NCI-H460 (cell line): ENCODE measurements at regions not wholly inside any gene's neighbourhood (a gene's known extent, or its start where the extent isn't known, plus 50 kb on each side); places are given as distances from the start of the nearest gene placed in this dataset.

Source experiments
- DNase-seq: peaks from one replicate; pipeline ENCODE4 v3.0.0-alpha.2; 2016; ENCODE audit warnings: low read depth; ENCODE audit errors: extremely low read depth

DNA sequence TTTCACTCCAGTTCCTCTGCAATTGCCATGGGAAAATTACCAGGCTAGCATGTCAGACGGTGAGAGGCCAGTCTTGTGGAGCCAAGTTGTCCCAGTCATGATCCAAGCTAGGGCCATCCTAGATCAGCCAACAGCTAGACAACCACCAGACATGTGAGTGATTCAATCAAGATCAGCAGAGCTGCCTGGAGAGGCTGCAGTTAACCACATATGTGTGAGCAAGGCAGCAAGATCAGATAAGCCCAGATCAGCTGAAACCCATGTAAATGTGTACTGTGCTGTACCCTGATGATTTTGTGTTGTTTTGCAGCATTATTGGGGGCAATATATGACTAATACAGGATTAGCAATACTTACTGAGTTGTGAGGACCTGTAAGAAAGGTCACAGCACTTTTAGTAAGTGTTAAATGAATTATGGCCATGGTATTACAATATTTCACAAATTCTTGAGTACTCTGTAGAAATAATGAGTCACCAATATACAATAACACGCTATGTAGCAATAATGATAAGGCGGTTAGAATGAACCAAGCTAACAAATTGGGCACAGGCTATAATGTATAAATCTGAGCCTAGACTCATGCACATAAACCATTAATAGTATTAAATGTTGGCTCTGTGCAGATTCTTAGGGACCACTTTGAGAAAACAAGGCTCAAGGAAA is 91.4 kb downstream of the SUDS3 start:
- no peak for DNase-seq

DNA sequence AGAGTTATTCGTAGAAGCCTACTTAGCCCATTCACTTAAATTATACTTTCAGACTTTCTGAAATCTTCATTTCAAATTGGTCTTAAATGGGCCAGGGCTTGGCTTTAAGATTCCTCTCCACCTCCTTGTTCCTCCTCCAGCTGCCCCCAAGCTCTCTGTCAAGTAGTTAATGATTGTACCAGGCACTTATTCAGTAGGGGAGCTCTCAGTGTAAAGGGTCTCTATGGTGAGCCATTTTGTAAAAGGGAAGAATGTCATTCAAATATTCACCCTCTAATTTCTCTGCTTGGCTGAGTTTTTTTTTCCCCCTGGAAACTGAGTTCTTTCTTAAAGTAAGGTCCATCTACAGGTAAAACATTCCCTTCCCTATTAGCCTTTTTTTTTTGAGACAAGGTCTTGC is 96.6 kb downstream of the SUDS3 start:
- no peak for DNase-seq

DNA sequence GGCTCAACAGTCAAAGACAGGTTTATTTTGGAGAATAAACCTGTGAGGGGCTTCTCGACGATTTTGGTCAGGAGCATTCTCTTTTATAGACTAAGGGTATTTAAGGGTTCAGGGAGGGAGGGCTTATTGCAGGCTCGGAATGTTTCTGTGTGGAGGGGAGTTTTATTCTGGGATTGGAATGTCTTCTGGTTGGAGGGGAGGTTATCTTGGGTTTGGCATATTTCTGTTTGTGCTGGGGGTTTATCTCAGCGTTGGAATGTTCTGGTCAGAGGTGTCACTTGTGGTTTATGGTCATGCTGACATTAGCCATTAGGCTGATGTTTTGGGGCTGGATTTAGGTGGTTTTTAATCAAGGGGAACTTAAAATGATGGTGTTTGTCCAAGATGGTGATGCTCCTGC is 103.9 kb downstream of the SUDS3 start:
- no peak for DNase-seq

DNA sequence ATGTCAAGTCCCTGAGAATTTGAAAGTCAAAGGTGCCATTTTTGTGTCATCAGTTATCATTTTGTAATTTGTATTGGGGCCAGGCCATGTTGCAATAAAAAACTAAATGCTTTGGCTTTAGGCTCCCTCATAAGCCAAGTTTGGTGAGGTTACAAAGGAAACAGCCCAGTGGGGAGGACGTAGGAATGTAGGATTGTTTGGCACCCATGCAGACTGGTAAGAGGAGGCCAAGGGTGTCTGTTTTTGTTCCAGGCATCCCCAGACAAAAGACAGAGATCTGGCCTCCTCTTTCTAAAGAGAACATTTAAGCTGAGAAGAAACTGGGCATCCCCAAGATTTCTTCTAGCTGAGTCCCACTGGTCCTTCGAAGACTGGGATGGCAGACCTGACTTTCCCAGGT is 111.7 kb downstream of the SUDS3 start:
- DNase-seq: no peak

DNA sequence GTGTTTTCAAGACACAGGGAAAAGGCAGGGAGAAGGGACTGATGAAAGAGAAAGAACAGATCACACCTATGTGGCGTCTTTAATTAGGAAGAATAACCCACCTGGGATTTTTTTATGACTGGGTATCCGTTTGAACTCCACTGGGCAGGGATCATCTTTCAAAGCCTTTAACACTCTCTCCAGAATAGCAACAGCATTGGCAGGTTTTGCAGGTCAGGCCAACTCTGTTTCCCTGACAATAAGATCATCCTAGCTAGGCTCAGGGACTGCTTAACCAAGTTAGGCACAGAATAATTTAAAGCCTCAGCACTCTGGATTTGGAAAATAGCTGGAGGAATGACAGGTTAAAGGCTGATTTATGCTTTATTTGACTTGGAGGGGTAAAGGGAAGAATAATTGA is 117.6 kb downstream of the SUDS3 start:
- DNase-seq: no peak

DNA sequence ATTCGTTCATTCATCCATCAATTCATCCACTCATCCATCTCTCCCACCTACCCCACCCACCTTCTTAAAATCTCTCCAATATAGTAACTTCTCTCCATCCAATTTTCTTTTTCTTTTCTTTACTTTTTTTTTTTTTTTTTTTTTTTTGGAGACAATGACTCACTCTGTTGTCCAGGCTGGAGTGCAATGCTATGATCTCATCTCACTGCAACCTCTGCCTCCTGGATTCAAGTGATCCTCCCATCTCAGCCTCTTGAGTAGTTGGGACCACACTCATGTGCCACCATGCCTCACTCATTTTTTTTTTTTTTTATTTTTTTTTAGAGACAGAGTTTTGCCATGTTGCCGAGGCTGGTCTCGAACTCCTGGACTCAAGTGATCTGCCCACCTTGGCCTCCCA is 118.4 kb downstream of the SUDS3 start:
- no peak for DNase-seq

DNA sequence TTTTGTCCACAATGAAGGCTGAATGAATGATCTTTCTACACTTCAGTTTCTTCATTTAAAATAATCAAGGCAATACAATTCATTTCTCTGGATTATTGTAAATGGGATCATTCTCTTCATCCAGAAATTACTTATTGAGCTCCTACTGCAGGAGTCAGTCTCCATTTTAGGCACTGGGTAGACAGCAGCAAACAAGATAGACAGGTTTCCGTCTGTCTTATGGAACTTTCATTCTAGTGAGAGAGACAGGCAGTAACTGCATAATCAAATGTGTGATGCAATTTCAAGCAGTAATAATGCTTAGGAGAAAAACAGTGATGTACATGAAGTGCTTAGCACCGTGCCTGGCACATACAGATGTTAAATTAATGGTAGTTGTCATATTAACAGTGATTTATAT is 118.9 kb downstream of the SUDS3 start:
- no peak for DNase-seq

DNA sequence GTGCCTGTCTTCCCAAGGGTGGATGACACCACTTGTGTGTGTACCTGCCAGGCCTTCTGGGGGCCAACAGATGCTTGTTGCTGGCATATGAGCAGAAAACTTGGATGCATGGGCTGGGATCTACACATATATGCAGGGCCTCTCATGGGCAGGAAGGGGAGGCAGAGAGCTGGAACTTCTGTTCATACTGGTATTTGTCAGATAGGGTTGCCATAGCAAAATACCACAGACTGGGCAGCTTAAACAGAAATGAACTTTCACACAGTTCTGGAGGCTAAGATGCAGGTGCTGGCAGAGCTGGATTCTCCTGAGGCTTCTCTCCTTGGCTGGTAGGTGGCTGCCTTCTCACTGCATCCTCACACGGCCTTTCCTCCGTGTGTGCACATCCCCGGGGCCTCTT is 121.8 kb downstream of the SUDS3 start:
- no peak for DNase-seq

DNA sequence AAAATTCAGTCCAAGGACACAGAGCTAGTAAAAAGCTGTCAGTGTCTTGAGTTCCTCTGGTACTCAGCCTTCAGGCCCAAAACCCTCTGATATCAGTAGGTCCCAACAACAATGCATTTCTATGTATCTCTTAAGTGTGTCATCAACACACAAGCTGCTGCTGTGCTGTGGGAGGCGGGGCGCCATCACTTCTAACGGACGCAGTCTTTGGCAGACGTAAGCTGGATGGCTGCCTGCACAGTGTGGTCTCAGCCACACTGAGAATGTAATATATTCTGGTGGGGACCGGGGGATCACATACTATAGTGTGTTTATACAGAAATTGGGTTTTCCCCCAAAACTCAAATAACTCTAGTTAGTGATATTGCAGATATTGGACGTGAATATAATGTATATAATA is 123.9 kb downstream of the SUDS3 start:
- DNase-seq: no peak

DNA sequence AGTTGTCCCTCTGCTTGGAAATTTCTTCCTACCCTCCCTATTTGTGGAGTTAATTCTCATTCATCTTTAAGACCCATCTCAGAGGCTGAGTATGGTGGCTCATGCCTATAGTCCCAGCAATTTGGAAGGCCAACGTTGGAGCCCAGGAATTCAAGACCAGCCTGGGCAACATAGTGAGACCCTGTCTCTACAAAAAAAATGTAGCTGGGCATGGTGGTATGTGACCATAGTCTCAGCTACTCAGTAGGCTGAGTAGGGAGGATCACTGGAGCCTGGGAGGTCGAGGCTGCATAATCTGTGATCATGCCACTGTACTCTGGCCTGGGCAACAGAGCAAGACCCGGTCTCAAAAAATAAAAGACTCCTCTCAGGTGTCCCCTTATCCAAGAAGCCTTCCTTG is 125.1 kb downstream of the SUDS3 start:
- no peak for DNase-seq

DNA sequence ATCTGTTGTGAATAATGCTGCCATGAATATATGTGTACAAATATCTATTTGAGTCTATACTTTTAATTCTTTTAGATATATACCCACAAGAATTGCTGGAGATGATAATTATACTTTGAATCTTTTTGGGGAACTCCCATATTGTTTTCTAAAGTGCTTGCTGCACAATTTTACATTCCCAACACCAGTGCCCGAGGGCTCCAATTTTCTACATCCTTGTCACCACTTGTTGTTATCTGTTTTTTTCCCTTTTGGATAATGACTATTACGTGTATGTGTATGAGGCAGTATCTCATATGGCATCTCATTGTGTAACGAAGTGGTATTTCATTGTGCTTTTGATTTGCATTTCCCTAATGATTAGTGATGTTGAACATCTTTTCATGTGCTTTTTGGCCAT is 127.1 kb downstream of the SUDS3 start:
- no peak for DNase-seq

DNA sequence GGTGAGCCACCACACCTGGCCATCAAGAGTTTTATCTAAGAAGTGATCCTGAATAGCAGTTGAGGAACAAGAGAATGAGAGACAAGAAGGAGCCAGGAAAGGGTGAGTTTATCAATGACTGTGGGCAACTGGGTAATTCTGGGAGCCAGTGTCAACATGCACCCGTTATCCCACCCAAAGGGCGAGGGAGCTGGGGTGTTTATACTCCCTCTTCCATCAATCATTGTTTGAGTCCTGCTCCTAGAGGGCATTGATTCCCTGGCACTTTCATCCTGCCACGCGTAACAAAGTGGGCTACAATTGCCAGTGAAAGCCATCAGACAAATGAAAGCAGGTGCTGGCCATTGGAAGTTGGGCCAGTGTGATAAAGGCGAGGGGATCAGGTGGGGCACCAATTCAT is 136.3 kb downstream of the SUDS3 start:
- no peak for DNase-seq

DNA sequence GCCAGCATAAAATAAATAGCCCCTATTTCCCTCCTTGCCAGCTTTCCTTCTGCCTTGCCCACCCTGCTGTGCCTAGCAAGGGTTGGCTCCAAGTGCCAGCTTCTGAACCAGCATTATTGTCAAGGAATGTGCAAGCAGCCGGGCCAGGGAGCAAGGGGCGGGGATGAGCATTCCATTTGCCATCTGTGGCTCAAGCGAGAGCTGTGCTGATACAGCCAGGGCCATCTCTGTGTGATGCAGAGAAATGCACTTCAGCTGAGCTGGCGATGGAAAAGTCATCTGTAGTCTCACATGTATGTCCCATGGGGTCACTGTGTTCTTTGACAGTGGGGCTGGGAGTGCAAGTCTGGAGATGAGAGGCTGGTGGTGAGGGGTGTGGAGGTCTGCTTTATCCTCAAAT is 137.3 kb downstream of the SUDS3 start:
- DNase-seq: no peak

DNA sequence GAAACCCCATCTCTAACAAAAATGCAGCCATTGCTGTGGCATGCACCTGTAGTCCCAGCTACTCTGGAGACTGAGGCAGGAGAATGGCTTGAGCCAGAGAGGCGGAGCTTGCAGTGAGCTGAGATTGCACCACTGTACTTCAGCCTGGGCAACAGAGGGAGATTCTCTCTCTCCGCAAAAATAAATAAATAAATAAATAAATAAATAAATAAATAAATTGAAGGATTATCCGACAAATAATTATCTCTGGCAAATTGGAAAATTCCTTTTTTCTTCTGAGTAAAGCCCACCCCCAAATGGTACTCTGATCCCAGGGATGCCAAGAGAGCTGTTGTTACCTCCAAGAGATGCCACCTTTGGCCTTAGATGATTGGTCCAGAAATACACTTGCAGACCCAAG is 137.9 kb downstream of the SUDS3 start:
- DNase-seq: no peak

DNA sequence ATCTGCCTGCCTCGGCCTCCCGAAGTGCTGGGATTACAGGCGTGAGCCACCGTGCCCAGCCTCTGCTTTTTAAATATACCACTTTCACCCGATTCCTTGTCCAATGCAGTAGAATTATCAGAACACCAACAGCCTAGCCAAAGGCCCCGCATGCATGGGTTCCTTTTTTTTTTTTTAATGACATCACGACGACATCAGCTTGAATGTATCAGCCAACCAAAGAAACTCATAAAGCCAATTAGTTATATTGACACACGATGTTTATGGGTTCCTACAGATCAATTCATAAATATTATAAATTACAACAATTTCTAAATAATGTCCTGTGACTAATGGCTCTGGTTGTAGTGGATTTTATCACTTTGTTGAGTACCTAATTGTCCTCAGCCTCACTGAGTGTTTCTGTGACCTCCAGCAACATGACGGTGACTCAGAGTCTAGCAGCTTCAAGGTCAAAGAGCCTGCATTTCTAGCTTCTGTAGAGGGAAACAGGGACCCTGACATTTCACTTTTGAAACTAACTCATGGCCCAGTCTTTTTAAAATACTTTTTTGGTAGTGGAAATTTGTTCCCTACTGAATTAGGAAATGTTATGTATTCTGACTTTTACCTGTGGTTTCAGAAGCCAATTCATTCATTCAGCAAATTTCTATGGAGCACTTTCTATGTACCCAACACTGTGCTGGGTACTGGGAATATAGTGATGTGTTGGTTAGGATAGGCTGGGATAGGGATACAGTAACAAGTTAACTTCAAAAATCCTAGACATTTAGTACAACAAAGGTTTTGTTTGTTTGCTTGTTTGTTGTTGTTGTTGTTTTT is 144.1 kb downstream of the SUDS3 start:
- no peak for DNase-seq

DNA sequence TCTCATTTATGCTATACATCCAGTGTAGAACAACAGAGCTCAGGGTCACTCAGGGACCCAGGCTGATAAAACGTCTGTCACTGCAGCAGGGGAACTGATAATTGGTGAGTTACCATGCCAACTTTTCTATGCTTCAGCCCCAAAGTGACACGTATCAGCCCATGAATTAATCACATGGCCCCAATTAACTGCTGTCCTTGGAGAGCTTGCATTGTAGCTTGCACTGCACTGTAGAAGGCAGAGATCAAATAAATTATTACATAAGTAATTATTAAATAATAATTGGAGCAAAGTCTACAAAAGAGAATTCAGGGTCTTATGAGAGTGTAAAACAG is 144.6 kb downstream of the SUDS3 start:
- no peak for DNase-seq

DNA sequence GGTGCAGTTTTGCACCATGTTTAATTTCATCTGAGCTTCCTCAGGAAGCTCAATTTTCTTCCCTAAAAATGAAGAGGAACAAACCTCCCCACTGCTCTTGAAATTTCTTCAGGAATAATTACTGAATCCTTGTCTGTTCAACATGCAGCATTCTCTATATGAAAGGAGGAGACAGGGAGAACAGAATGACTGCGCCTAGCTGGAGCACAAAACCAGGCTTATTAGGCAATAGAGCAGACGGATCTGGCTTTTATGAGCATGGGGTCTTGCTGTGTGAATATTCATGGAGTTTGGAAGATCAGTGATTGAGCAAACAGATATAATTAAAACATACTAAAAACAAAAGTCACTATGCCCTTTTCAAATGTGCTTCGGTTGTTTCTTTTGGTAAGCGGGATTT is 148.1 kb downstream of the SUDS3 start:
- no peak for DNase-seq

DNA sequence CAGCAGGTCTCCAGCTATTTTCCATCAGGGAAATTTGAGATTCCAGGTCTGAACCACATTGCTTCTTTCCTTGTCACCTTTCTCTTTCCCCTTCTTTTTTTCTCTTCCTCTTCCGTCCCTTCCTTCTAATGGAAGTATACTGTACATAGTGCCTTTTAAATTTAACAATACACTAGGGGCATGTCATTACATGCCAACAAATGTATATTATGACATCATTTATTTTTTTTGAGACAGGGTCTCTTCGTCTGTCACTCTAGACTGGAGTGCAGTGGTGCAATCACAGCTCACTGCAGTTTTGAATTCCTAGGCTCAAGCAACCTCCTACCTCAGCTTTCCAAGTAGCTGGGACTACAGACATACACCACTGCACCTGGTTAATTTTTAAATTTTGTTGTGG is 148.9 kb downstream of the SUDS3 start:
- no peak for DNase-seq

DNA sequence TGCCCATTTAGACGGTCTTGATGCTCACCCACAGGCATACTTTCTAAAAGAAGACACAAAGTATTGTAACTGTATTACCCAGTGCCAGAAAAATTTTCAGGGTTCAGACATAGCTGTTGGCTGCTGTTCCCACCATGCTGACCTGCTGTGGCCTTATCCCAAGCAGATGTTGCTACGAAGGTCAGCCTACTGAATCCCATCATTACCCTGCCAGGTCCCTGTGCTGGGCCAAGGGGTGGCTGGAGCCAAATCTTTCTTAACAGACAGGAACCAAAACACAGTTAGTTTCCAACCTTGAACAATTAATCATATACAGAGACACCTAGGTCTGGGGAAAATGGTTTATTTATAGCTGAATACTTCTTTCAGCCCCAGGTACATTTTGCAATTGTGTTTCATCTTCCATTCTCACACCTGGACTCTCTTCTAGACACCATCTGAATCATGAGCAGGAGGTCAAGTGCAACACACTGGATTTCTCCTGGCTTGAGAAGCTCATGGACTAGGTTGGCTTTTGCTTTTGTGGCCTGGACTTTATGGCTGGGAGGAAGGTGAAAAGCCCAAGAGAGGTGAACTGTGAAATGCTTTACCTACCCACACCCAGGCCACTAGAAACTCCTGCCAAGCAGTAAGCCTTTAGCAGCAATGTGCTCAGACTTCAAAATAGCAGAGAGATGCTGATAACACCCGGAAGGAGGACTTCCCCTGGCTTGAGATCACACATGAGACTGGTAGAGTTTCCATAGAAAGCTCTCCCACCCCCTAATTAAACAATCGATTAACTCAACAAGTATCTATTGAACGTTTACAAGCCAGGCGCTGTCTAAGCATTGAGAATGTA is 150.1 kb downstream of the SUDS3 start:
- DNase-seq: no peak

DNA sequence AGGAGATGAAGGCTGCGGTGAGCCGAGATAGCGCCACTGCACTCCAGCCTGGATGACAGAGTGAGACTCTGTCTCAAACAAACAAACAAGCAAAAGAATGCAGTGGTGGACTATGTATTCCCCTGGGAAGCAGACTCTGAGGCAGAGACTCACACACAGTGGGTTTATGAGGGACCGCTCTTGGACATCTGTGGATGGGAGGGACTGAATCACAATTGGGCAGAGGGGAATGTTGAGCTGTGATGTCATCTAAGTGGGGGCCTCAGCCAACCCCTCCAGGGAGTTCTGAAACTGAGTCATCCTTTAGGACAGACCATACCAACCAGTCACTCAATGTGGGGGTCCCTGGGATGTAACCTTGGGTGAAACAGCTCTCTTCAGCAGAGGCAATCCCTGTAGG is 151.0 kb downstream of the SUDS3 start:
- no peak for DNase-seq

DNA sequence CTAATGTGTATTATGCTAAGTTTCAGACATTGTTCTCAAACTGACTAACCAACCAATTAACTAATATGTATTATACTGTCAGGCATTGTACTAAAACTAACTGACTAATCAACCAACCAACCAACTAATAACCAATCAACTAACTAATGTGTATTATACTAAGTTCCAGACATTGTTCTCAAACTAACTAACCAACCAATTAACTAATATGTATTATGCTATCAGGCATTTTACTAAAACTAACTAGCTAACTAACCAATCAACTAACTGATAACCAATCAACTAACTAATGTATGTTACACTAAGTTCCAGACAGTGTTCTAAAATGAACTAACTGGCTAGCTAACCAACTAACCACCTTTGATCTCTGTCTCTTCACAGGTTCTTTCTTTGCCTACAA is 152.3 kb downstream of the SUDS3 start:
- DNase-seq: no peak

DNA sequence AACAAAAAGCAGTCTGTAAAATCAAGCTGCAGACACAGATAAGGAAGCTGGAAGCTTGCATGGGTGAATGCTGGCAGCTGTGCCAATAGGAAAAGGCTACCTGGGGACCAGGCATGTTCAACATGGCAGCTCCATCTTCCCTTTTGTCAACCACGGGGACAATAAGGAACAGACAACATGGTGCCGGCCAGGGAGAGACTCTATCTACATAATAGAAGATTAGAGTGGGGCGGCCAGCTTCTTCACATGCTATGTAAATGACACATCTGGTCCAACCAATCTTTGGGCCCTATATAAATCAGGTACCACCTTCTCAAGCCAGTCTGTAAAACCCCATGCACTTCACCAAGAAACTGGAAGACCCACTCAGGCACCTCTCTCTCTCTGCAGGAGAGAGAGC is 157.6 kb downstream of the SUDS3 start:
- DNase-seq: no peak
